NCI-H82 (cell line): ENCODE measurements at regions not wholly inside any gene's neighbourhood (a gene's known extent, or its start where the extent isn't known, plus 50 kb on each side); places are given as distances from the start of the nearest gene placed in this dataset.
A peak's percentile ranks its signal among the peaks of the same experiment; 100 is the strongest.

Experiments
- DNase-seq: peaks from one replicate; lab custom pipeline; 2025; lab: John Stamatoyannopoulos, UW

DNA sequence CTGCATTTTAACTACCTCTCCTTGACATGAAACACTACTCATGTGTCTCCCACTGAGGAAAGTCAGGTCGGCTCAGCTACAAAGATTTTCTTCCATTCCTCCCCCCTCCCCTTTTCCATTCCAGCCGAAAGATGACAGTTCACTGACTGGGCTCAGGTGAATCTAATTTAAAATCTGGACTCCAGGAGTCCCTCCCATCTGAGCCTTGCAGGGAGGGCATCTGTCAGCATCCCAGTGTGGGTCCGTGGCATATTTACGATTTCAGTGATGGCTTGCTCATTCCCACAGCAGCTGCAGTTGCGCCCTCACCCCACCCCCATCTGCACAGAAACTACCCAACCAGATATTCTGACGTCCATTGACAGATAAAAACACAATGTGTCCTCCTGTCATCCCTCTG is 153.7 kb upstream of the ARRDC4 start:
- DNase-seq = no peak

DNA sequence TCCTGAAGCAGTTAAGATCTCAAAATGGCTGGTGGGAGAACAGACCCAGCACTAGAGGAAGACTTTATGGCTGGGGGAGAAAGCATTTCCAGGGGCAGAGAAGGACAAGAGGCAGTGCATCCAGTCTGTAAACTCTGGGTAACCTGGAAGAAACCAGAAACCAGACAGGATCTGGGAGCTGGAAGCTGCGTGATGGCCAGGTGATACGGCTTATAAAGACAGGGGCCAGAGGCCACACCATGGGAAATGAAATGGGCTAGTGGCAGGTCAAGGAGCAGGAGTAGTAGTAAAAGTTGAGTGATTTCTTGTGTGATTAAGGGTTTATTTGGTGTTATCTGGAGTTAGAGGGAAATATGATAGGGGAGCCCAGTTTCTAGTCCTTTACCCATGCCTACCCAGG is 144.7 kb upstream of the ARRDC4 start:
- no peak for DNase-seq

DNA sequence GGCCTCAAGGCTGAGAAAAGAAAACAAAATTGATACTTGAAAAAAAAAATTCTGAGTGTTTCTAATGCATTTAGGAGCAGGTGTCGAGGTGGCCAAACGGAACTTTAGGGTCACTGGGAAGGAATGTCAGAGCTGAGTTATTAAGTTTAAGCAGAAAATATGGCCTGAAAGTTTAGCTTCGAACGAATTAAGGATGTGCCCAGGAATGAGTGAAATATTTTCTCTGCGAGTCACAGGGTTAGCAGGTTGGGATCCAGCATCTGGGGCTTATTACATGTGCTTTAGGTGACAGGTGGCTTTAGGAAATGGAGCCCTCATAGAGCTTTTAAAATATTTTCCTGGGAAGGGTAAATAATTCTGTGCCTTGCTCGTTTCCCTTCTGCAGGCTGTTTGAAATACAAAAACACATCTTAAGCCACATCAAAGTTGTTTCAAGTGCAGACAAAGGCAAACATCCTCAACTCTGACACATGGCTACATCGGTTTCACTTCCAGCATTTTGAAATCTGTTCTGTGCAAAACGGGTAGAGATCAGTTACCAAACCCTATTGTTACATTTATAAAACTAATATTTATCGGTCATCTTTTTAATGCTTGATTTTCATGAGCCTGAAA is 143.1 kb upstream of the ARRDC4 start:
- DNase-seq = no peak

DNA sequence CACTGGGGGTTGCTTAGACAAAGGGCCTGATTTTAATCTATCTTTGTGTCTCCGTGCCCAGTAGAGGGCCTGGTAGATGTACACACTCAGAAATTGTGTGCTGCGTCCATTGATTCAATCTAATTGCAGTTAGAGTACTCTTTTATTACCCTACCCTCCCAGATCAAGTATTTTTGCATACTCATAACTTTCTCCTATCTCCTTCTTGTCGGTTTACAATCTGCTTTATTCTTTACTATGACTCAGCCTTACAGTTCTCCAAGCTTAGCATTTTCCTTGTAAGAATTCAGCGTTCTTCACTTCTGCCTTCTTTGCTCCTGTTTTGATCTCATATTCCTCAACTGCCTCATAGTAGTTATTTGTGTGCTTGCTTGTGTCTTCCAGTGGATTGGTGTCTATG is 124.5 kb upstream of the ARRDC4 start:
- DNase-seq = no peak

DNA sequence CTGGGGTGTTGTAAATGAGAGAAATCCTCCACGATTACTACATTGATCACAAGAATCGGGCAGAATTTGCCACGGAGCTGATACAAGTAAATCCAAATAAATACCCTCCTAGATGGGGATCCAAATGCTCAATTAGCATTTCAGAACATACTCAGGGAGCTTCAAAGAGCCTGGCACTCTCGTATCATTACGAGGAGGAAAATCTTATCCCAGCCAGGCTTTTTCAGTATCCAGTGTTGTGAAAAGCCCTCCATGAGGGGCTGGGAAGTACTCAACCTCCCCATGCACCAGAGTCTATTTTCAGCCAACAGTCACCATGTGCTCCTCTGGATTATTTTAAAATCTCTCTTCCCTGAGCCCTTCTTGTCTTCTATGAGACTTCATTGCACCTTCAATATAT is 122.6 kb upstream of the ARRDC4 start:
- no peak for DNase-seq

DNA sequence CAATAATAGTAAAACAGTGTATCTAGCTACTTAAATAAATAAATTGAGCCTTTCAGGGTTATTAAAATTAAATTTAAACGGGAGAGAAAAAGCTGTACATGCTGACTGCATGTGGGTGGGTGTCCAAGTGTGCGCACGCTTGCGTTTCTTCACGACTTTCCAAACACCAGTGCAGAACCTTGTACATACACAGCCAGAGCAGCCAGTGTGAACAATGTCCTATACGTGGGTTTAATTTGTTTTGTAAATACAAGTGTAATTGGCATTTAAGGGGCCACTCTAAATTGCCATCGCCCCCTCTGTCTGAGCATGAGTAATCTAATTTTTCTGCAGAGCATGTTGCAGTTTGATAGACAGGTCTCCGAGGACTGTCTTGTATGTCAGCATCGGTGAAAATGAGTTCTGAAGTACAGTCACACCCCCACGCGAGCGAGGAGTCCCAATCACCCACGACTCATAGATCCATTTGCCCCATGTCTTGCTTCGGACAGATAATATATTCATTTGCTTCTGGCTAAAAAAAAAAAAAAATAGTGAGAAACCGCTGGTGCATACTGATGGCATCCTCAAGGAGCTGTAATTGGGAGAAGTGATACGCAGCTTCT is 121.8 kb upstream of the ARRDC4 start:
- DNase-seq = no peak

DNA sequence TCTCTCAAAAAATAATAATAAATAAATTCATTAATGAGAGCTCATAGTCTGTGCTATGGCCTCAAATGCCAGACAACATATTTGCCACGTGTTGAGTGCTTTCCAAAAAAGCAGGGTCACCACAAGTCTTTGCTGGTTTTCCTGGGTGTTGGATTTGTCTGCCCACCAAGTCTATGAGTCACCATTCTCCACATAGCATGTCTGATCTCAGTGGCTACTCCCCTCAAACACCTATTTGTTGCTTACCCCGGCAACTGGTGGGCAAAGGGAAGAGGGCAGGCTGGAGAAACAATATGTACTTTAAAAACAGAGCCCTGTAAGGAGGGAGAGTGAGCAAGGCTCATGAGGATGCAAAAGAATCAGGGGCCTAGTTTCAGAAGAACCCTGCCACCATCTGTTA is 120.0 kb upstream of the ARRDC4 start:
- DNase-seq = no peak

DNA sequence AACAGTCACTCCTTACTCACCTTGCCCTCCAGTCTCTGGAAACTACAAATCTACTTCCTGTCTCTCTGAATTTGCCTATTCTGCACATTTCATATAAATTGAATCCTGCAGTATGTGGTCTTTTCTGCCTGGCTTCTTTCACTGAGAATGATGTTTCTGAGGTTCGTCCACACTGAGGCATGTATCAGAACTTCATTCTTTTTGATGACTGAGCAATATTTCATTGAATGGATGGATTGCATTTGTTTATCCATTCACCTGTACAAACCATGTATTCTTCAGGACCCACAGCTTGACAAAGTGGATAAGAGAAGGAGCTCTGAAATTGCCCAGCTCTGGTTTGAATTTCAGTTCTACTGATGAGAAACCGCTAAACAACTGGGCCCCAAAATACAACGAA is 118.9 kb upstream of the ARRDC4 start:
- DNase-seq = no peak

DNA sequence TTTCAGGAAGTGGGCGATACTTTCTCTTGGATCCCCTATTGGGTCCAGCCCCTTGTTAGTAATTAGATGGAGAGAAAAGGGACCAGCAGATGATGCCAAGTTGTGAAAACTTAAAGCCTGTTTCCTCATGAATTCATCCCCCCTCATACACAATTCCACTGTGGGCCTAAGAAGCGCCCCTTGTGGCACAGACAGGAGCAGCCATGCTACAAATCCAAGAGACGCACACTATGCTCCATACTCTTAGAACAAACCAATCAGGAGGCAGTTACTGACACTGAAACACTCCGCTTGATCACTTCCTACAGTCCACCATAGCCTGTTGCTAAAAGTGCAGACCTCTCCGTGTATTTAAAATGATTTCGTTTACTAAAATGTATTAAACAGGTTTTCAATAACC is 111.3 kb upstream of the ARRDC4 start:
- peak; percentile 31 for DNase-seq

DNA sequence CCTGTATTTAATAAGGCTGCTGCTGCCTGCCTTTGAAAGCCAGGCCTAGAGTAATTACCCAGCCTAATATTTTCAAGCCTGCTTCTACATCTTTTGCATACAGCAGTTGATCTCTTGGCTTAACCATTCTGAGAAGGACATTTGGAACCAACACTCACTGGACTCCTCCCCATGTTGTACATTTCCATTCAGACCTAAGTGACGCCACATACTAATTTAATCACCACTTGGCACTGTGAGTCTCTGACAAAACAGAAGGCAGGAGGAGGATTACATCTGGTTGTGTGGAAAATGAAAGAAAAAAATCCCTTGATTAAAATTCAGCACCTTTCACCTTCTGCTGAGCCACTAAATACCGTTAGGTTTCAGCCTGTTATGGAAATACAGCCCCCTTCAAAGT is 102.2 kb upstream of the ARRDC4 start:
- DNase-seq = peak; percentile 16

DNA sequence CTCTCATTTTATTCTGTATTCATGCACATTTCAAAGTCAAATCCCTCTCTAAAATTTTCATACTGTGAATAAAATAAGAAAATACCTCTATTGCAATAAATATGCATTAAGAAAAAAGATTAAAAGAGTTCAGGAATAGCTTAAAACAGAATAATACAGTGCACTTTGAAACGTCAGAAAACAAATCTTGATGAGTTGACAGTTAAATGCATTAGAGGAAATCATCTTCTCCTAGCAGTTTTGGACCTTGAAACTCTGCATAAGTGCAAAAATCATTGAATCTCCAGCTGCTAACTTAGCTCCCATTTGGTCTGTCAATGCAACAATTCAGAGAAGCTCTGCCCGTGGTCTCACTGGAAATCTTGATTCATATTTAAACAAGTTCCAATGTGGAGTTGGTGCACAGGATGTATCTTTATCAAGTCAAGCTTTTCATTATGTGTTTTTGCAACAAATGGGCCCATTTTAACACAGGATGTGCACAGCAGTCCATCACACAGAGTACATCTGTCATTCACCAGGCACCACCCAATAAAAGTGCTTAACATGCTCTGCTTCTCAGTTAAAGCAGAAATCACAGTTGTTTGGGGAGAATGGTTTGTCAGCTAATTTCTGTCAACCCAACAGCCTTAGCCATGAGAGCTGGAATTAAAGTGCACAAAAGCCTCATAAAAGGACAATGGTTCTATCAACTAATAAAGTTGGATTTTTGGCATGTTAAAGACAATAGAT is 98.8 kb upstream of the ARRDC4 start:
- DNase-seq = no peak

DNA sequence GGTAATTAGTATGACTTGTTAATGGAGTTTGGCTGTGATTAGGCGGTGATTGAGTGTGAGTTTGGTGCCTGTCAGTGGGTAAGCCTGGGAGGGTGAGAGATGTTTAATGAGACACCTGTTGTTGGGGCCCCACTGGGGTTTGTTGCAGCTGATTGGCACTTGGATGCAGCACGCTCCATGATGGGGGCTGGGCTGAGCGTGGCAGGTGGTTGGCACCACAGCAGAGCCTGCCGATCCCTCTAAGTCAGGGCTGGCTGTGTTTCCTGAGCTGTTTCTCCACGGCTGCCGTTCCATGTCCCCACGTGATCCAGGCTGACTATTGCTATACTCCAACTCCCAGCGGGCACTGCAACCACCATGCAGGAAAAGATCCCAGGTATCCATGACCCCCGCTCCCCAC is 93.5 kb upstream of the ARRDC4 start:
- DNase-seq = no peak

DNA sequence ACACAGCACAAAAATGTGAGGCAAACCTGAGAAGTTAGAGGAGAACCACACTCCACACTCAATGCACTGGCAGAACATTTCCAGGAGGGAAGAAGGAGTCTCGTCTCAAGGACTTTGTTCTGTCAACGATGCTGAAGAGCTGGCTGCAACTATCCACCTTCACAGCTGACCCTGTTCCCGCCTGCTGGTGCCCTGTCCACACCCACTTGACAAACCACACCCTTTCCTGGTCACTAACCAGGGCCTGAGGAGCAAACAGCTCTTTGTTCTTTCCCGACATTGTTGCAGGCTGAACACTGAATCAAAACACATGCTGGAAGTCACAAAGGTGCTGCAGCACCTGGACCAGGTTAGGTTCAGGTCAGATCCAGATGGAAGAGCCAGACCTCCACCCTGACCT is 92.6 kb upstream of the ARRDC4 start:
- no peak for DNase-seq

DNA sequence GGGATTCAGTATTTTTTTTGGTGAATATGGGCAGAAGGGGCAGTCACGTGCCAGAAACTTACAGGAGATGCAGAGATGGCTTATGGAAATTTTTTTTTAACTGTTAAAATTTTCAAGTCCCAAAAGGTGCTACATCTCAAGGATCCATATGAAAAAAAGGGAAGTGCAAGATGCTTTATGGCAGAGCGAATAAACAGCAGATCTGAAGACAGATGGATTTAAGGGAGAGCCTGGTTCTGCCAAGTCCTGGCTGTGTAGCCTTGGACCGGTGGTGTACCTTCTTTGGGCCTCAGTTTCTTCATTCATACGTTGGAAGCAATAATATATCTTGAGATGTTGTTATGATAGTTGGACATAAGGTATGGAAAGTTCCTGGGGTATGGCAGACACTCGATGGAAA is 91.5 kb upstream of the ARRDC4 start:
- DNase-seq = no peak

DNA sequence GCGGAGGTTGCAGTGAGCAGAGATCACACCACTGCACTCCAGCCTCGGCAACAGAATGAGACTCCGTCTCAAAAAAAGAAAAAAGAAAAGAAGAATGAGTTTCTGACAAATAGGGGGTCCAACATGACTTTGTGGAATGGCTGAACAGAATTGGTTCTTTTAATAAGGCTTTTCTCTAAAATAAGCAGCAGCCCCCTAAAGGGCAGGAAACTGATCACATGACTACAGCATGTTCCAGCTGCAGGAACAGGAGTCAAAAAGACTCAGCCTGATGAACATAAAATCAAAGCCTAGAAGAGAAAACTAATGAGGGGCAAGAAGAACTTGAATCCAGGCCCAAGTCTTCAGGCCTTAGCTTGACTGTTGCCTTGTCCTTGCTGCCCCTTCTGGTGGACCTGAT is 89.7 kb upstream of the ARRDC4 start:
- DNase-seq = no peak

DNA sequence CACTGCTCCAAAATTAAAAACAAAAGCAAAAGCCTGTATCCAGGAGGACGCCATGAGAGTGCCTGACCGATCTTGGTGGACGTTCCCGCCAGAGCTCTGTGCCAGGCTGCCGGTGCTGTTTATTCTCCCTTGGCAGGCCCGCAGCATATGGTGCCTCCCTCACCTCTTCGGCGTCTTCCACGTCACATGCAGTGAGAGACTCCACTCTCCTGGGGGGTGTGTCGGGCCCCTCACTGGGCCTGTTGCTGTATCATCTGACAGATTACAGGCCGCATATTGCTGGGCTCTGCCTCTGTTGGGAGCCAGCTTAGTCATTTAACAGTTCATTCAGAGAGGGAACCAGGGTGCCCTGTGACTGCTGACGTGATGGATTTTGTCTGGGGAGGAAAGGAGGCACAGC is 86.4 kb upstream of the ARRDC4 start:
- DNase-seq = no peak

DNA sequence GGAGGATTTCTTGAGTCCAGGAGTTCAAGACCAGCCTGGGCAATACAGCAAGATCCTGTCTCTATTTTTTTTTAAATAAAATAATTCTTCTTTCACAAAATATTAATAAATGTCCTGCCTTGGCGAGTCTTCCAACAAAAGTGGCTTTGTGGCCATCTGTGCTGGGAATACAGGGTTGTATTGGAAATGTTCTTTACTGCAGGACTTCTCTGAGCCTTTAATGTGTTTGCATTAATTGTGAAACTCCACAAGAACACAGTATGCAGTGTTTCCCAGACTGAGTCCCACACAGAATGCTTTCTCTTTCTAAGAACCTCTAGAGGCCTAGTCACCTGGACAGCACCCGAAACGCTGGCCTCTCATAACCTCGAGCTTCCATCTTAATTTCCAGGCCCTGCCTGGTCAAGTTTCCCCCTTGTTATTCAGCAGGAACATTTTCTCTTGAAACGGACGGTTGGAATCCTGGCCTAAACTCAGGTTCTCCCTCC is 85.4 kb upstream of the ARRDC4 start:
- DNase-seq = no peak

DNA sequence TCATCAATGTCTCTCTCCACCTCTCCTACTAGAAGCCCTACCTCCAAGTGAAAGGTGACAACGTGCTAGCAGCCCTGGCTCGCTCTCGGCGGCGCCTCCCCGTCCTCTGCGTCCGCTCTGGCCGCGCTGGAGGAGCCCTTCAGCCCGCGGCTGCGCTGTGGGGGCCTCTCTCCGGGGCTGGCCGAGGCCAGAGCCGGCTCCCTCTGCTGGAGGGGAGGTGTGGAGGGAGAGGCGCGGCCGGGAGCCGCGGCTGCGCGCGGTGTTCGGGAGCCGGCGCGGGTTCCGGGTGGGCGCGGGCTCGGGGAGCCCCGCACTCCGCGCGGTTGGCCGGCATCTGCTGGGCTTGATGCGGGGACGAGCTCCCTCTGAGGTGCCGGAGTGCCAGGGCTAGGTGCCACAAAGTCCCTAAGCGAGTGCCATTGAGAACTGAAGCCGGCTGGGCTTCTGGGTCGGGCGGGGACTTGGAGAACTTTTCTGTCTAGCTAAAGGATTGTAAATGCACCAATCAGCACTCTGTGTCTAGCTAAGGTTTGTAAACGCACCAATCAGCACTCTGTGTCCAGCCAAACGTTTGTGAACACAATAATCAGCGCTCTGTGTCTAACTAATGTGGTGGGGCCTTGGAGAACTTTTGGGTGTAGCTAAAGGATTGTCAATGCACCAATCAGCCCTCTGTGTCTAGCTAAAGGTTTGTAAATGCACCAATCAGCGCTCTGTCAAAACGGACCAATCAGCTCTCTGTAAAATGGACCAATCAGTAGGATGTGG is 84.8 kb upstream of the ARRDC4 start:
- no peak for DNase-seq

DNA sequence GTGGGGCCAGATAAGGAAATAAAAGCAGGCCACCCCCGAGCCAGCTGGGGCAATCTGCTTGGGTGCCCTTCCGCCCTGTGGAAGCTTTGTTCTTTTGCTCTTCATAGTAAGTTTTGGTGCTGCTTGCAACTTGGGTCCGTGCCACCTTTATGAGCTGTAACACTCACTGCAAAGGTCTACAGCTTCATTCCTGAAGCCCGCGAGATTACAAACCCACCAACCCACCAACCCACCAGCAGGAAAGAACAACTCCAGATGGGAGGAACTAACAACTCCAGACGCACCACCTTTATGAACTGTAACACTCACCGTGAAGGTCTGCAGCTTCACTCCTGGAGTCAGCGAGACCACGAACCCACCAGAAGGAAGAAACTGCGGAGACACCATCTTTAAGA is 84.2 kb upstream of the ARRDC4 start:
- DNase-seq = no peak

DNA sequence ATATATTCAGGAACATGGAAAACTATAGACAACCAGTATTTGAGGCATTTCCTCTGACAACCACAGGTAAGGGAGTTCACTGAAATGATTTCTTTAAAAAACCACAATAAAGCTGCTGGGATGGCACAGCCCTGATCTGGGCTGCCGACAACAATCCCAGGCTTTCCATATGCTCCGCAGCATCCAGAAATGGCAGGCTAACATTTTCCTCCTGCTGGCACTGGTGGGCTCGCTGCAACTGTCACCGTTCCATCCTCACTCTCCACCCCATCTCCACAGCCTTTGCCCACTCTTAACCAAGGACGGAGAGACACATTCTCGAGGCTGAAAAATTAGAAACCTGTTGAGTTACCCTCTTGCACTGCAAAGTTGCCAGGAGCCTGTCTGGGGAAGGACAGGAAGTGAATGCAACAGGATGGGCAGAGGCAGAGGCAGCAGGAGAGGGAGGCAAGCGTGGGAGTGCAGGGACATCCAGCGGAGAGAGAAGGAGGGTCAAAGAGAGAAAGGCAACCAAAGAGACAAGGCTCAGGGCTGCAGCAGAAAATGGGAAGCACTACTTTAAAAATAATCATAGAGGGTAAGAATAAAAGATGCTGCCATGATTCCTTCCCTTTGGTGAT is 79.0 kb upstream of the ARRDC4 start:
- DNase-seq = no peak

DNA sequence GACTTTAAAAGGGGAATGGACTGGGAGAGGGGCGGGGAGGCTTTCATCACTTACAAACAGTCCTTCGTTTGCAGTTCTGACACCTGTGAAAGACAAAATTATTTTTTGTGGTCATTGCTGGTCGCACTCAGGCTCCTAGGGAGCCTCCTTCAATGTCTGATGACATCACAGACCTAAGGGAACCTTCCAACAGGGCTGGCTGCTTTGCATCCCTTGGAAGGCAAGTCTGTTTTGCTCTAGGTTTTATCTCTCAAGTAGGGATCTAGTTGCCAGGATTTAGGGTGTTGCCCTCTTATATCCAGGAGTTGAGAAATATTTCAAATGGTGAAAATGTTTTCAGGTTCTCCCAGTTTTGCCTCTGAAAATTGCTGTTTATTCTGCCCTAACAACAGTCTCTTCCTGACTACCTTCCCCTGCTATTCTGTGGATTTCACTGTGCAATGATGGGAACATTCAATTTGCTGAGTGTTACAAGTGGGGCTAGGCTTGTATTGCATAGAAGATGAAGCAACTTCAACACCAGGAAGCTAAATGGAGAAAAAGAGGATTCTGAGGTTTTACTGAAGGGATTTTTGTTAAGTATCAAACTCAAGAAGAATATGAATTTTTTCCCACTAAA is 75.9 kb upstream of the ARRDC4 start:
- no peak for DNase-seq

DNA sequence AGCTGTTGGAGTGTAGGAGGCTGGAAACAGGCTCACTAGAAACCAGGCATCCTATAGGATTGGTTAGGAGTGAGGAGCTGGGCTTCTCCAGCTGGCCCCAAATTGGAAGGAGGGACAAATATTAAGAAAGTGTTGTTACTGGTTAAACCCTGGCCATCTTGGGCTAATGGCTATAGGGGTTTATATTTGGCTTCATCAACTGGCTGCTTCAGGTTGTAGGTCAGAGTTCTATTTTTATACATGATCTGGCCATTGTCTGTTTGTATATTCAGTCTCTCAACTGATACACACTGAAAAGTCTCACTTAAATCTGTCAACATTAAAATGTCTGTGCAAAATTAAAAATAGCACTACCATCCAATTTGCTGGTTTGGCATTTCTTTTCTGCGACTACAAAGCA is 70.2 kb upstream of the ARRDC4 start:
- no peak for DNase-seq
